HepG2 (cell line): ENCODE measurements at regions not wholly inside any gene's neighbourhood (a gene's known extent, or its start where the extent isn't known, plus 50 kb on each side); places are given as distances from the start of the nearest gene placed in this dataset.

Experiments used
- ATAC-seq: fragments of 200-7000 bp; cut with Tn5 transposase; 3 replicates; pipeline ENCODE4 v1.9.1; 2020; ENCODE audit warnings: mild to moderate bottlenecking, moderate library complexity
- BruUV-seq: library from RNA; stranded (reverse); fragments of 400-500 nt; replicated peaks from 2 replicates; lab custom pipeline; 2021; lab: Mats Ljungman, UMichigan
- CTCF ChIA-PET: fragments of 300-600 bp; formaldehyde crosslinking; extraction: SDS; loops from one replicate; lab custom pipeline; 2021; ENCODE audit warnings: low total read pairs, inconsistent platforms, low intra/inter-chr PET ratio; lab: Yijun Ruan, JAX
- POLR2A ChIA-PET: fragments of 350-600 bp; sonication (Branson Sonifier 250); formaldehyde crosslinking; loops from one replicate; lab custom pipeline; 2020; ENCODE audit warnings: antibody characterized with exemption, inconsistent platforms; lab: Yijun Ruan, JAX
- DNase-seq: peaks from one replicate; pipeline ENCODE4 v3.0.0-alpha.2; 2015; ENCODE audit warnings: low spot score
- FAIRE-seq: peaks from 3 replicates; lab custom pipeline; 2011; peaks lifted over from hg19 to GRCh38; lab: Jason Lieb, UNC
- H2AFZ ChIP-seq: one replicate; pipeline ENCODE4 v1.6.1; 2011; ENCODE audit warnings: low read length, inconsistent platforms
- H3K27ac ChIP-seq: fragments of 300-600 bp; 3 replicates; pipeline ENCODE4 v1.8.0; 2011; ENCODE audit warnings: mixed run types, mild to moderate bottlenecking, mixed read lengths, low read length, inconsistent platforms; ENCODE audit not compliant: insufficient read depth; ENCODE audit errors: extremely low read length
- H3K27me3 ChIP-seq, 2 experiments: fragments of 200-600 bp in 1 of 2; 2 replicates in 1 of 2; 3 replicates in 1 of 2; pipeline versions ENCODE4 v1.6.0 to v1.8.0; 2011; ENCODE audit warnings: low read length in 2 of 2, mild to moderate bottlenecking in 2 of 2, moderate library complexity in 2 of 2, inconsistent platforms in 1 of 2; ENCODE audit not compliant: insufficient read depth in 2 of 2, control insufficient read depth in 1 of 2
- H3K36me3 ChIP-seq, 2 experiments: fragments of 200-600 bp in 1 of 2; replicated peaks in 1 of 2; 2 replicates in 1 of 2; 3 replicates in 1 of 2; pipeline versions ENCODE4 v1.5.1 to v1.8.0; 2011; ENCODE audit warnings: low read length in 2 of 2, inconsistent platforms in 1 of 2; ENCODE audit not compliant: insufficient read depth in 2 of 2, control insufficient read depth in 1 of 2
- H3K4me1 ChIP-seq: 2 replicates; pipeline ENCODE4 v1.5.1; 2012; ENCODE audit warnings: low read length, inconsistent platforms; ENCODE audit not compliant: insufficient read depth
- H3K4me2 ChIP-seq: 2 replicates; pipeline ENCODE4 v1.6.0; 2011; ENCODE audit warnings: low read depth, low read length, inconsistent platforms
- H3K4me3 ChIP-seq, 3 experiments: fragments of 200-600 bp in 1 of 3; sonication (generic), shearing (Covaris generic) in 1 of 3; replicated peaks in 1 of 3; 2 replicates each; pipeline ENCODE4 v1.5.1; 2011 to 2016; ENCODE audit warnings: low read length in 3 of 3, inconsistent platforms in 2 of 3, low read depth in 2 of 3, mild to moderate bottlenecking in 2 of 3, control low read depth in 1 of 3, mixed read lengths in 1 of 3; ENCODE audit not compliant: insufficient read depth in 1 of 3
- H3K79me2 ChIP-seq: one replicate; pipeline ENCODE4 v1.6.1; 2011; ENCODE audit warnings: low read length, inconsistent platforms; ENCODE audit not compliant: insufficient read depth
- H3K9ac ChIP-seq: 2 replicates; pipeline ENCODE4 v1.6.0; 2011; ENCODE audit warnings: mild to moderate bottlenecking, low read depth, low read length, inconsistent platforms; ENCODE audit not compliant: insufficient read depth
- H3K9me3 ChIP-seq: 2 replicates; pipeline ENCODE4 v1.5.1; 2012; ENCODE audit warnings: mild to moderate bottlenecking, low read length
- H4K20me1 ChIP-seq: 2 replicates; pipeline ENCODE4 v1.6.0; 2011; ENCODE audit warnings: inconsistent platforms, mild to moderate bottlenecking, low read length, moderate library complexity; ENCODE audit not compliant: insufficient read depth
- CHD2 ChIP-seq: IDR thresholded peaks from 2 replicates; pipeline ENCODE4 v1.6.1; 2011; ENCODE audit warnings: low read depth, low read length, improper control_type of control experiment
- KDM6A ChIP-seq: IDR thresholded peaks from 2 replicates; pipeline ENCODE4 v1.6.1; 2016; ENCODE audit warnings: low read depth
- NR2F1 ChIP-seq, 2 experiments: fragments of 450-650 bp in 1 of 2; formaldehyde crosslinking in 1 of 2; IDR thresholded peaks; 2 replicates each; pipeline versions ENCODE4 v1.5.0 to v1.6.1; 2016 to 2020; ENCODE audit warnings: mild to moderate bottlenecking in 1 of 2, missing compliant biosample characterization in 1 of 2, missing genetic modification reagents in 1 of 2, moderate library complexity in 1 of 2
- RFX1 ChIP-seq: fragments of 450-650 bp; IDR thresholded peaks from 2 replicates; pipeline ENCODE4 v1.6.1; 2017
- SAP130 ChIP-seq: IDR thresholded peaks from 2 replicates; pipeline ENCODE4 v1.6.1; 2016; ENCODE audit warnings: low read depth
- SIN3A ChIP-seq: IDR thresholded peaks from 2 replicates; pipeline ENCODE4 v1.6.1; 2011; ENCODE audit warnings: low read depth, mild to moderate bottlenecking, control low read depth, low read length, borderline replicate concordance
- TBP ChIP-seq: sonication (generic); formaldehyde crosslinking; IDR thresholded peaks from 2 replicates; pipeline ENCODE4 v1.5.0; 2020; ENCODE audit warnings: missing genetic modification reagents
- ZNF234 ChIP-seq: sonication (generic); formaldehyde crosslinking; conservative IDR thresholded peaks from 2 replicates; pipeline ENCODE4 v1.5.1; 2020; ENCODE audit warnings: mild to moderate bottlenecking, missing genetic modification reagents
- ZNF331 ChIP-seq: sonication (generic); formaldehyde crosslinking; IDR thresholded peaks from 2 replicates; pipeline ENCODE4 v1.4.0; 2020; ENCODE audit warnings: missing genetic modification reagents
- ZNF550 ChIP-seq: sonication (generic); formaldehyde crosslinking; IDR thresholded peaks from 2 replicates; pipeline ENCODE4 v1.4.0; 2020; ENCODE audit warnings: mild to moderate bottlenecking, missing genetic modification reagents, borderline replicate concordance
- ZNF572 ChIP-seq: sonication (generic); formaldehyde crosslinking; IDR thresholded peaks from 2 replicates; pipeline ENCODE4 v1.5.1; 2020; ENCODE audit warnings: mild to moderate bottlenecking, missing genetic modification reagents
- ZNF749 ChIP-seq: sonication (generic); formaldehyde crosslinking; IDR thresholded peaks from 2 replicates; pipeline ENCODE4 v1.8.0; 2022; ENCODE audit warnings: mild to moderate bottlenecking, missing genetic modification reagents, moderate library complexity, borderline replicate concordance
- ZNF800 ChIP-seq: sonication (generic); formaldehyde crosslinking; IDR thresholded peaks from 2 replicates; pipeline ENCODE4 v1.4.0; 2020; ENCODE audit warnings: missing genetic modification reagents
- WGBS: methylation state at CpG from one replicate; pipeline ENCODE4 v1.1.6; 2017; ENCODE audit warnings: low lambda C conversion rate; 5-methylcytosine and 5-hydroxymethylcytosine counted together
- in situ Hi-C: cut with HindIII; loops from 2 replicates; pipeline ENCODE4 v1.10.0; 2017; ENCODE audit warnings: low pct_unique_long_range_greater_than_20kb; ENCODE audit not compliant: extremely low pct_ligation_motif_present
- intact Hi-C: fragments of 100-400 bp; cut with micrococcal nuclease; formaldehyde crosslinking; loops from one replicate; pipeline ENCODE4 v1.10.0; 2022; ENCODE audit not compliant: unreplicated experiment

GRCh38 chr6:90819483-90819882 is 232.6 kb upstream of the MAP3K7 start:
- no peak for FAIRE-seq
- no peaks in the 10 kb centered on the region for H3K27me3 ChIP-seq
- TF ChIP-seq ZNF331 (no peak), CHD2 (no peak), SAP130 (CRISPR knock-in tag) (no peak), ZNF234 (CRISPR knock-in tag) (no peak), SIN3A (no peak), RFX1 (no peak), ZNF550 (CRISPR knock-in tag) (no peak), NR2F1 (CRISPR knock-in tag; IDR thresholded peaks at IDR 0.05) (no peak), TBP (CRISPR knock-in tag) (no peak), KDM6A (CRISPR knock-in tag) (no peak), ZNF572 (CRISPR knock-in tag) (no peak), ZNF749 (CRISPR knock-in tag) (no peak), ZNF800 (no peak)
- TF ChIP-seq, all 625 proteins: peak for 0
- Histone ChIP-seq H3K27ac (no peak overlapping the region), H3K4me3 (no peak overlapping the region), H3K4me1 (no peaks in the 10 kb centered on the region), H2AFZ (no peak overlapping the region), H3K9me3 (no peaks in the 10 kb centered on the region), H3K4me2 (no peak overlapping the region), H4K20me1 (no peaks in the 10 kb centered on the region), H3K9ac (no peak overlapping the region), H3K36me3 (no peaks in the 10 kb centered on the region), H3K79me2 (no peaks in the 10 kb centered on the region)
- no peak for ATAC-seq
- in situ Hi-C loops (no loop called here), intact Hi-C loops (no loop called here)
- POLR2A ChIA-PET, result no interaction called here
- CTCF ChIA-PET, result no interaction called here
- WGBS, result 2% methylated on average over 4 of the region's 4 CpGs
- DNase-seq, result no peak
- no TSS peak for BruUV-seq
